GOT3 (cell line): ENCODE measurements at regions not wholly inside any gene's neighbourhood (a gene's known extent, or its start where the extent isn't known, plus 50 kb on each side); places are given as distances from the start of the nearest gene placed in this dataset.
"Not testable (repeated sequence)": the region's sequence is repeated elsewhere in the genome, so short reads cannot be mapped to it uniquely, and the experiment has no call there.

Source experiments
- DNase-seq: peaks from one replicate; lab custom pipeline; 2025; ENCODE audit warnings: mixed read lengths; lab: John Stamatoyannopoulos, UW

DNA sequence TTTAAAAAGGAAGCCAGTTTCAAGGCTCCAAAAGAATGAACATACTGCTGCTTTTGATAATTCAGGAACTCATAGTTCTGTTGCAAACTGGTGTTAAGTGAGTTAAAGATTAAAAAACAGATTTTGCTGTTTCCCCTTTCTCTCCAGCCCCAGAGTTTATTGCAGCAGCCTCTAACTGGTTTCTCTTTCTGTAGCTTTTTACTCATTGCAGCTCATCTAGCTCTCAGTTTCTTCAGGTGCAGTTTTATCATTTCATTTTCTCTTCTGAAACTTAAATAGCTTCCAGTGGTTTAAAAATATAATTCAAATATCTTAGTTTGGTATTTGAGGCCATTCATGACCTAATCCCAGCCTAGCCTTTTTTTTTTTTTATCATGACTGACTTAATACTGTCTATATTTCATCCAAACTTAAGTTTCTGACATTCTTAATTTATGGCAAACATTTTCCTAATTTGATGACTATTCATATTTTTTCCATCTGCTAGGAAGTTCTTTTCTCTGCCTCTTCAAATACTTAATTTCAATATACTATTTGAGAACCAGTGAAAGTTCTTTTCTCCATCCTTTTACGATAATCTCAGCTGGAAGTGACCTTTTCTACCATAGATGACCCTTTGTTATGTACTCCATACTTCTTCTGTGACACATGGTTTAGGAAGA is 252.7 kb upstream of the GRIA1 start:
- DNase-seq: no peak

DNA sequence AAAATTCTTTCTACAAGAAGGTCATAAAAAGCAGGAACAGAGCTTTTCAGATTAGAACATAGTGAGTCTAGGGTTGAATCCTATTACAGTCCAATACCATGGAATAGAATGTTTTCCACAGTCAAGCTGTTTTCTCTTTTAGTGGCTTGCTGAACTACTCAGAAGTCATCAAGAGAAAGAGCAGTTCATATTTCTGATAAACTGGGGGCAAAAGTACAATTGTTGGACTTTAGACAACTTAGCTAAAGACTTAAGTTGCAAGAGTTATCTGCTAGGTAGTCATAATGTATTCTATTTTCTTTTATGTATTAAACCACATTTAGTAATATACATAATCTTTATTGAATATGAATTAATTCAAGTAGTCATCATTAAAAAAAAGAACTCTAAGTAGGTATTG is 233.1 kb upstream of the GRIA1 start:
- DNase-seq: no peak

GRCh38 chr5:153258469-153258868 is 232.0 kb upstream of the GRIA1 start:
- DNase-seq: no peak

DNA sequence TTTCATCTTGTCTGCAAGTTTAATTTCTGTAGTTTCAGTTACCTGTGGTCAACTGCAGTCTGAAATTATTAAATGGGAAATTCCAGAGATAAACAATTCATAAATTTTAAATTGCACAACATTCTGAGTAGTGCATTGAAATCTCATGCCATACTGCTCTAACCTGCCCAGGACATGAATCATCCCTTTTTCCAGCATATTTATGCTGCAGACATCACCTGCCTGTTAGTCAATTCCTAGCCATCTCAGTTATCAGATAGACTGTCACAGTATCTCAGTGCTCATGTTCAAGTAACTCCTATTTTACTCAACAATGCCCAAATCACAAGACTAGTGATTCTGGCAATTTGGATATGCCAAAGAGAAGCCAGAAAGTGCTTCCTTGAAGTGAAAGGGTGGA is 223.0 kb upstream of the GRIA1 start:
- no peak for DNase-seq

- no peak for DNase-seq
Observed at GRCh38 chr5:153275695-153276094, 214.8 kb upstream of the GRIA1 start.

DNA sequence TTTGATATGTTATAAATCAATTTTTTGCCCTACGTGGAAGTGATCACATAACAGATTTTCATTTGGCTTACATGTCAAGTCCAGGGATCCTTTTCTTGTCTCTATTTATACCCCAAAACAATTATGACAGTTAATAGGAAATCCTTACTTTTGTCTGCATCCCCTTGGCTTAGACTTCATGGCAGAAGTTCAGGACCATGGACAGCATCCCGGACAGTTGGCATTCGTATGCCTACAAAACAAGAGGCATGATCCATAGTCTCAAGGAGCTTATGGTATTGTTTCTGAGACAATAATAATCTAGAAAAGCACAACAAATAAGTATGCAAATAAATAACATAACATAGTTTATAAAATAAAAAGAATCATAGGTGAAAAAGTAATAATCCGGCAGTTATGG is 214.3 kb upstream of the GRIA1 start:
- DNase-seq: no peak

GRCh38 chr5:153296251-153296844 is 194.1 kb upstream of the GRIA1 start:
- not testable (repeated sequence) for DNase-seq

DNA sequence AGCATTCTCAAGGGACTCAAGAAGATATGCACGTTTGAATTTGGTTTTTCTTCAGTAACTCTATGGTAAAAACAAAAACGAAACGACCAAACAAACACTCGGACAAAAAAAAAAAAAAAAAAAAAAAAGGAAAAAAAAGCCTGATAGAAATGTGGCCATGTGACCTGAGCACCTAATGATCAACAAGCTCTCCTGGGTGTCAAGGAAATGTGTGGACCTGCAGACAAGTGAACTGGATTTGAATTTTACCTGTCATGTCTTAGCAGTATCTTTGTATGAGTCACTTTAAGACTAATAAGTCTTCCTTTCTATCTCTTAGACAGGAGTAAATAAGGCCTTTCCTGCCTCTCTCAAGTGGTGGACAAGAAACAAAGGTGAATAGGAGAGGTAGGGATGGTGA is 190.6 kb upstream of the GRIA1 start:
- DNase-seq: no peak

DNA sequence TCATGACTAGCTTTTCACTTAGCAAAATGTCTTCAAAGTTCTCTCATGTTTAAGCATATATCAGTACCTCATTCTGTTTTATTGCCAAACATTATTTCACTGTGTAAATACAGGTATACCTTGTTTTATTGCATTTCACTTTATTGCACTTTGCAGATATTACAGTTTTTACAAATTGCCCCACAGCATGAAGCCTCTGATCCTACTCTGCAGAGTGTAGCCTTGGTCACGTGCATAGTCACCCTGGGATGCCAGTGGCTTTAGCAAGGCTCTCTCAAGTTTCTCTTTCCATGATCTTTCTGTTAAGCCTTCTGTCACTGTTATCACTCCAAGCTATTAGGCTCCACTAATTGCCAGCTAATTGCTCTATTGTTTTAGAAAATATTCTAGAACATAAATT is 182.2 kb upstream of the GRIA1 start:
- DNase-seq: no peak

DNA sequence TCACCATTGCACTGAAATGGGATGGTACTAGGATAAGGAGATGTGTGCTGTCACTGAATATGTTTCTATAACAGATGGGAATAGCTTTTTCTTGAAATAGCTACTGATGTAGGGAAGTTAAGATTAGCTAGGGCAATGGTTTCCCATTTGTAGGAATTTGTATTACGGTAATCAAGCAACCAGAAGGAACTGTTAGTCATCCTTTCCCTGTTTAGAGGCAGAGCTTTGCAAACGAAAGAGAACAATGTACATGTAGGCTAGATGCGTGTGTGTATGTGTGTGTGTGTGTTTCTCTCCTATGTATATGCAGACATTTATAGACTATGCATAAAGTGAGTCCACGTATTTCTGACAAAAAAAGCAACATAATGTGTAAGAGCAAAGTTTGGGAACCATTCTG is 171.9 kb upstream of the GRIA1 start:
- no peak for DNase-seq

GRCh38 chr5:153321478-153321877 is 169.0 kb upstream of the GRIA1 start:
- no peak for DNase-seq

DNA sequence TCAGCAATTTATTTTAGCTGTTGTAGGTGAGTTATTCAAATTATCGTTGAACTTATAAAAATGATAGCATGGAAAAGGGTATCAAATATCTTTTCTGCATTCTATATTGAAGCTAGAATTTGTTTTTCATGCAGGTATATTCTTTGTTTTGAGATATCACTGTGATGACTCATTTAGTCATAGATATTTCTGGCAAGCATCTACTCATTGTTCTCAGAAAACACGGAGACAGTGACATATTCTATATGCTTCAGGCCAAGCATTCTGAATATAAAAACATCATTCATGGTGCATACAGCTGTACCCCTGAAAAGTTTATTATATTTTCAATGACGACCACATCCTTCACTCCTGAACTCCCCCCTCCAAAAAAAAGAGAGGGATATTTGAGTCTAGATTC is 150.3 kb upstream of the GRIA1 start:
- DNase-seq: no peak

DNA sequence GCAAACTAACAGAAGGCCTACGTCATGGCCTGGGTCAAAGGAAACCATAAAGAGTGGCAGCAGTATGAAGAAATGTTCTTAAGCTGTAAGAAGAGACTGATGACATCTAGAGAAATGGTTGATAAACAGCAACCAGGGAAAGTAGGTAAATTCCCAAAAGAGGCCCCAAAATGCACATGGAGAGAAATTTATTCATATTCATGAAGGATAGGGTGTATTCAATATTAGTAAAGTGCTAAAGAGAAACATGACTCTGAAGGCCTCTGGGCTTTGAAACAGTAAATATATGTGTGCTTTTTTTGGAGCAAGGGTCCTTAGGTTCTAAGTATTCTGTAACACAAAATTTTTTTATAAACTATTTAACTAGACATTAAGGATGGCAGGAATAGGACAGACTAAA is 149.7 kb upstream of the GRIA1 start:
- DNase-seq: no peak

DNA sequence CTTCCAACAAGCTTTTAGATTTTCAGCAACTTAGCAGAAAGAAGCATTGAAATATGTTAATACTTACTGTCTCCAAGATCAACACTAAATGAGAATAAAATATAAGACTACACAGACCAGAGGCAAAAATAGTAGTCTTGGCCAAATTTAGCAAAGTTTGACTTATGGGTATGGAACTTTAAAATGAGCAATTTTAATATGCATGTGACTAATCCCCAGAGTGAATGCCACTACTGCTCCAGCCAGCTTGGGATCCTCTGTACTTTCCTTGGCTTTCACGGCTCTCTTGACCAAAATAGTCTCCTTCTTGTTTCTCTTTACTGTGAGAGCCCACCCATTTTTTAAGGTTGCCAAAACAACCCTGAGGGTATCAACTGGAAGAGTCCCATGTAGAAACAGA is 148.0 kb upstream of the GRIA1 start:
- no peak for DNase-seq

DNA sequence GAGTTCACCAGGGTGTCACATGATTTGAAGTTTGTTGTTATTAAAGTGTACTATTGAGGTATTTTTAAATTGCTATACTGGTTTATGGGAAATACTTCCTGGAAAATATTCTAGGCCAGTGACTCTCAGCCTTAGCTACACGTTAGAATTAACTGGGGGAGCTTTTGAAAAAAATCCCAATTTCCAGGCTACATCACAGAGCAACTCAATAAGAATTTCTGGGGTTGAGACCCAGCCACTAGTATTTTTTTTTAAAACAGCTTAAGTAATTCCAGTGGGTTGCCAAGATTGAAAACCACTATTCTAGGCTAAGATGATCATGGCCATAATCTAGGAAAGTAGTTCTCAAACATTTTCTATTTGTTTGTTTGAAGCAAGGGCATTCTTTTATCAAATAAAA is 142.9 kb upstream of the GRIA1 start:
- no peak for DNase-seq

DNA sequence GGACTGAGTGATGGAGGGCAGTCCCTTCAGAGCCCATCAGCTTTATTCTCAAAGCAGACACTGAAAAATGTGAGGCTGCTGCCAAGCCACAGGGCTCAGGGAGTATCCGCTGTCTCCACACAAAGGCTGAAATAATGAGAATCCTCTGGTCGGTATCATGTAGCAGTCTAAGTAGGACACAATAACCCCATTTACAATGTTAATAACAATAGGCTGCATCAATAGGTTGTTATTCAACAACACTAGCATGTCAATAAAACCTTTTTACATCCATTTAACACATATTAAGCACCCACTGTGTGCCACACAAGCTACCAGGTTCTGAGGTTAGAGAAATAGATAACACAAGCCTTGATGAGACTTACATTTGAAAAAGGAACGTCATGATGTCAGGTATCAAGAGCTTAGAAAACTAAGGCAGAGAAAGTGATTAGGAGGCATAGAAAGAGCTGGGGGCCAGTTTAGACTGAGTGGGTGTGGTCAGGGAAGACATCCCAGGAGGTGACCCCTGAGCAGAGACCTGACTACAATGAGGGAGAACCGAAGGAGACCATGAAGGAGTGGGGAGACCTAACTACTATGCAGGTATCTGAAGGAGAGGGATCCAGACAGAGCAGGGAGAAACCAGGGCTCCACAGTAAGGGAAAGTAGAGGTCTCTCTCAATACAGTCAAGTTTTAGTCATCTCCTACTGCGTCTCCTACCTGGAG is 140.1 kb upstream of the GRIA1 start:
- DNase-seq: no peak

- DNase-seq: no peak
Observed at GRCh38 chr5:153352685-153353219, 137.7 kb upstream of the GRIA1 start.

GRCh38 chr5:153357493-153358112 is 132.9 kb upstream of the GRIA1 start:
- DNase-seq: no peak

DNA sequence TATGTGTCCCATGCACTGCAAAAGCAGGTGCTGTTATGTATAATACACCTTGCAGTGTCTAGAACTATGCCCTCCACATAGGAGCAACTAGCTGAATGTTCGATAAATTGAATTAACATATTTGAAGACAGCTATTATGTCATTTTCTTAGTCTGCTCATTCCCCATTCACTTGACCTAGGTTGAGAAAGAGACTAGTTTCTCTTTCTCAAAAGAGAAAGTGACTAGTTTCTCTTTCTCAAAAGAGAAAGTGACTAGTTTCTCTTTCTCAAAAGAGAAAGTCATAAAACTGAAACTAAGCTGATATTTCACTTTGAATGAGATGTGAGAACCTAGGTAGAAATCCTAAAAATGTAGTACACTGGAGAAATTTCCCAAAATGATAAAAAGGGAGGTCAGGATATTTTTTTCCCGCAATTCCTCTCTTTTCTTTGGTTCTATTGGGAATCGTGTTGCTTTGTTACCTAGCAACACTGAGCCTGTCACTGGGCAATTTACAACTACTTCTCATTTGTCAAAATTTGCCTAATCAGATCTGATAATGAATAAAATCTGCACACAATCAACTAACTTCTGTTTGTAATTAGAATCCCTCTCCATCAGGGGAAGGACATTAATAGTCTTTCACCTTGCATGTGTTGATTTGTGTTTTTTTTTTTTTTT is 132.0 kb upstream of the GRIA1 start:
- no peak for DNase-seq

DNA sequence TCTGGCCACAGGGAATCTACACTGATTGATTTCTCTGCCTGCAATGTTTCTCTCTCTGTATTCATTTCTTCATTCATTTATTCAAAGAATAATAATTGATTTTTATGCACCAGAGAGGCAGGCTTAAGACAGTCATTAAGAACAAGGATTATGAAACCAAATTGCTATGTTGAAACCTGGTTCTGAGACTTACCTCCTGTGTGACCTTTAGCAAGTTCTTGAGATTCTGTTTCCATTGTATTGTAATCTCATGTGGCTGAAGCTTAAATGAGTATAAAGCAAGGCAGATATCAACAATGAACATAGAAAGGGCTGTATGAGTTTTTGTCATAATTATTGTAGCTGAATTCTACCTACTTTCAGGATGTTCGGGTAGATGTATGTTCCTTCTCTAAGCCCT is 129.6 kb upstream of the GRIA1 start:
- no peak for DNase-seq

DNA sequence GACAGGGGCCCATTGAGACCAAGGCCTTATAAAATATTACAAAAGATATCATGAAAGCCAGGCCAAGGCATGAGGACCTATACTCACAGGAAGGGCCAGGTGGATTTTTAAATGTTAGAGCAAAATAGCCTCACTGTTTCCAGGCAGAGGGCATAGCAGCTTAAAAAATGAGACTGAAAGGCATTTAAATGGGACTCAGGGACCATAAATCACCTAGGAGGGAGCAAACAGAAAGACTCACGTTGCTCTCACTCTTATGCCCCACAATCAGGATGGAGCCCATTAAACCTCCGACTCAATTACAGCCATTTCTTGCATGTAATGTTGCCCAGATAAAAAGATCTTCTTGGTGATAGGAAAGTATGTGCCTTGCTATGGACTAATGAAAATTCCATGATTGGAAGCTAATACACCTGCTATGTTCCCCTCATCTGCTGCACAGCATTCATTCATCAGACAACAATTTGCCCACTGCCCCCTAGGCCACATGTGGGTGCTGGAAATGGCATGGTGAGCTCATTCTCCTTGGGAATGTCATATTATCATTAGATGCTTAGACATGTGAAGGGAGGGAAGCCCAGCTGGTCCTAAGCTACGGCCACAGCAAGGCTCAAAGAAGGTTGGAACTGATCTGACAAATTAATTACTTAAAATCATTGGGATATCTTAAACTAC is 128.6 kb upstream of the GRIA1 start:
- DNase-seq: no peak

DNA sequence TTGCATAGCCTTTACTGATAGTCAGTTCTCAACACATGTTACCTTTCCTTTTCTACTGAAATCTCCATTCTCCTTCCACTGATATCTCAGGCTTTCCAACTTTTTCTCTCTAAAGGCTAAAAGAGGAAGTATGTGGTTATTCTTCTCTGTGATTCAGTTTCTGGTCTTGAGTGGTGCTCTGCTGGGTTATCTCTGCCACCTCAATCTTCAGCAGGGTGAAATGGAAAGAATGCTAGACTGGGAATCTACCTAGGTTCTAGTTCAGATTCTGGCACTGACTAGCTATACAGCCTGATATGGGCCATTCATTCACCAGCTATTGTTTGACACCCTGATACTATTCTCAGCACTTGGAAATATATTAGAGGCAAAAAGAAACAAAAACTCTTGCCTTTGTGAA is 124.9 kb upstream of the GRIA1 start:
- no peak for DNase-seq
